Smooth muscle cell (in vitro differentiated cells): ENCODE measurements at regions not wholly inside any gene's neighbourhood (a gene's known extent, or its start where the extent isn't known, plus 50 kb on each side); places are given as distances from the start of the nearest gene placed in this dataset.

Experiments used
- DNase-seq: peaks from one replicate; lab custom pipeline; 2025; ENCODE audit not compliant: unreplicated experiment; lab: John Stamatoyannopoulos, UW
- H2AFZ ChIP-seq: fragments of 200-600 bp; sonication (generic); 2 replicates; pipeline ENCODE4 v1.6.0; 2016; ENCODE audit warnings: antibody characterized with exemption, low read depth, mild to moderate bottlenecking
- H3F3A ChIP-seq: fragments of 200-600 bp; sonication (generic); 2 replicates; pipeline ENCODE4 v1.6.0; 2017; ENCODE audit warnings: antibody characterized with exemption, low read depth
- H3K27ac ChIP-seq: fragments of 200-600 bp; sonication (generic); 2 replicates; pipeline ENCODE4 v1.5.1; 2016; ENCODE audit warnings: low read depth, mild to moderate bottlenecking
- H3K27me3 ChIP-seq: fragments of 200-600 bp; sonication (generic); 2 replicates; pipeline ENCODE4 v1.6.1; 2016; ENCODE audit warnings: low read depth, mild to moderate bottlenecking
- H3K36me3 ChIP-seq: fragments of 200-600 bp; sonication (generic); 2 replicates; pipeline ENCODE4 v1.5.1; 2016; ENCODE audit warnings: low read depth
- H3K4me1 ChIP-seq: fragments of 200-600 bp; sonication (generic); 2 replicates; pipeline ENCODE4 v1.5.1; 2016; ENCODE audit warnings: low read depth
- H3K4me2 ChIP-seq: fragments of 200-600 bp; sonication (generic); 2 replicates; pipeline ENCODE4 v1.6.0; 2016; ENCODE audit warnings: mild to moderate bottlenecking
- H3K4me3 ChIP-seq: fragments of 200-600 bp; sonication (generic); 2 replicates; pipeline ENCODE4 v1.5.1; 2016; ENCODE audit warnings: mild to moderate bottlenecking
- H3K79me2 ChIP-seq: fragments of 200-600 bp; sonication (generic); 2 replicates; pipeline ENCODE4 v1.6.0; 2016; ENCODE audit warnings: low read depth, mild to moderate bottlenecking
- H3K9ac ChIP-seq: fragments of 200-600 bp; sonication (generic); 2 replicates; pipeline ENCODE4 v1.6.0; 2016; ENCODE audit warnings: low read depth
- H3K9me3 ChIP-seq: fragments of 200-600 bp; sonication (generic); replicated peaks from 2 replicates; pipeline ENCODE4 v1.5.1; 2016; ENCODE audit warnings: low read depth
- H4K20me1 ChIP-seq: fragments of 200-600 bp; sonication (generic); 2 replicates; pipeline ENCODE4 v1.6.0; 2016; ENCODE audit warnings: low read depth
- CTCF ChIP-seq: fragments of 200-600 bp; sonication (generic); IDR thresholded peaks from 2 replicates; pipeline ENCODE4 v1.5.1; 2017; ENCODE audit warnings: borderline replicate concordance, mild to moderate bottlenecking, antibody characterized with exemption; ENCODE audit not compliant: insufficient read depth, poor library complexity, severe bottlenecking
- WGBS: methylation state at CpG from one replicate; pipeline ENCODE4 v1.1.7; 2016; ENCODE audit warnings: low lambda C conversion rate; 5-methylcytosine and 5-hydroxymethylcytosine counted together

DNA sequence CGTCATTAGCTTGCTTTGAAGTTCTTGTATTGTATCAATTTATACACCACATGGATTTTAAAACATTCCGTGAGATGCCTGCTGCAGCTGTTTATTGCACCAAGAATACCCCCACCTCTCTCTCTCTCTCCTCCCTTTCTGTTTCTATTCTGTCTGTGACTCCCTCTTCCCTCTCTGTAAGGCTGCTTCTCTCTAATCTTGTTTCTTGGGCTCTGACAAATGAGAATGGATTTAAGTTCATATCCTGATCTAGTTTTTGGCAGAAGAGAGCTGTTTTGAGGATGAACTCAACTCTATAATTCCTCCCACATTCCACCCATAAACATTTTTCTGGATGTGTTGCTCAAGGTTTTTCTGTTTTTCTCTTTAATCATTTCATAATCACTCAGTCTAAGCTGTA, 144.3 kb upstream of the FRY start:
- Histone ChIP-seq H3K4me1 (no peaks in the 10 kb centered on the region), H3K9ac (no peak overlapping the region), H3K79me2 (no peaks in the 10 kb centered on the region), H3K27ac (no peak overlapping the region), H3K4me2 (peak overlapping the region; percentile 10), H3K27me3 (no peaks in the 10 kb centered on the region), H4K20me1 (no peaks in the 10 kb centered on the region), H3K9me3 (no peaks in the 10 kb centered on the region), H3F3A (no peaks in the 10 kb centered on the region), H3K4me3 (no peak overlapping the region), H3K36me3 (no peaks in the 10 kb centered on the region), H2AFZ (no peak overlapping the region)
- WGBS, result 54% methylated on average over 2 of the region's 2 CpGs
- TF ChIP-seq CTCF, result no peak
- DNase-seq, result no peak

GRCh38 chr13:31890946-31891345, 140.6 kb upstream of the FRY start:
- DNase-seq, result no peak
- H3K9me3 ChIP-seq, result no peaks in the 10 kb centered on the region
- H2AFZ ChIP-seq, result no peak overlapping the region
- no peaks in the 10 kb centered on the region for H3F3A ChIP-seq
- H3K4me1 ChIP-seq, result no peaks in the 10 kb centered on the region
- H3K79me2 ChIP-seq, result no peaks in the 10 kb centered on the region
- no peaks in the 10 kb centered on the region for H3K36me3 ChIP-seq
- no peaks in the 10 kb centered on the region for H3K27me3 ChIP-seq
- WGBS, result 90% methylated on average over 5 of the region's 5 CpGs
- no peak overlapping the region for H3K27ac ChIP-seq
- H3K4me2 ChIP-seq, result no peak overlapping the region
- H3K9ac ChIP-seq, result no peak overlapping the region
- no peak for TF ChIP-seq CTCF
- H4K20me1 ChIP-seq, result no peaks in the 10 kb centered on the region
- no peak overlapping the region for H3K4me3 ChIP-seq

DNA sequence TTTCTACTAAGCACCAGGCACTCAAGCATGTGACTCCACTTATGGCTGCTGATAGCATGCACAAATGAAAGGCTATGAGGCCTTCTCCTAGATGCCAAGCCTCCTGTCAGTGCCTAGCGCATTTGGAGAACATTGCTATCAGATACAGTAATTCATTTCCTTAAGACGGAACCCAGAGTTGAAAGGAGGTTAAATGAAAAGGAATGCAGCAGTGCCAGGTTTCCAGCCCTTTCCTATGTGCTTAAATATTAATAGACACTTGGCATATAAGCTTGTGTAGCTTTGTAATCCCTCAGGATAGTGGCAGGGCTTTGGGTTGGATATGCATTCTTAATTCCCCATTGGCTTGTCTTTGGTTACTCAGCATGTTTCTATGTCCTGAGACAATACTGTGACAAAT, 140.1 kb upstream of the FRY start:
- H3K36me3 ChIP-seq, result no peaks in the 10 kb centered on the region
- no peaks in the 10 kb centered on the region for H3K27me3 ChIP-seq
- H3K4me1 ChIP-seq, result no peaks in the 10 kb centered on the region
- no peaks in the 10 kb centered on the region for H3K9me3 ChIP-seq
- no peak overlapping the region for H3K9ac ChIP-seq
- H3K79me2 ChIP-seq, result no peaks in the 10 kb centered on the region
- no peaks in the 10 kb centered on the region for H3F3A ChIP-seq
- H3K4me3 ChIP-seq, result no peak overlapping the region
- H3K27ac ChIP-seq, result no peak overlapping the region
- 67% methylated on average over 2 of the region's 2 CpGs for WGBS
- H3K4me2 ChIP-seq, result no peak overlapping the region
- DNase-seq, result no peak
- H2AFZ ChIP-seq, result no peak overlapping the region
- H4K20me1 ChIP-seq, result no peaks in the 10 kb centered on the region
- TF ChIP-seq CTCF, result no peak

DNA sequence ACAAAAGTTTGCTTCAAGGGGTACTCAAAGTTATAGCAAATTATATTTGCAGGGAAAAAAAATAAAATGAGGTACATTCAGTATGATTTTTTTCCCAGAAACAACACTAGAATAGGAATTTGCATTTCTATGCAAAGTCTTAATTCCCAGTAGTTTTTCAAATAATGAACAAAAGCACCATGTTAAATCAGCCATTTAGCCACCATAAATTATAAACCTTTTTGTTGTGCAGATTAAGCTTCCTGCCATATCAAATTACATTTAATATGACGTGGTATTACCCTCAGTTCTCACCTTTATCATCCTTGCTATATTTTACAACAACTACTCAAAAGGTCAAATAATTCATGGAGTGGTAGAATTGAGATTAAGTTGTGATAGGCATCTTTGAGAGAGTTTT, 136.6 kb upstream of the FRY start:
- no peaks in the 10 kb centered on the region for H3K4me1 ChIP-seq
- no peaks in the 10 kb centered on the region for H3K79me2 ChIP-seq
- no peak overlapping the region for H3K27ac ChIP-seq
- H4K20me1 ChIP-seq, result no peaks in the 10 kb centered on the region
- H3K36me3 ChIP-seq, result no peaks in the 10 kb centered on the region
- 59% methylated on average over 1 of the region's 1 CpG for WGBS
- no peak for TF ChIP-seq CTCF
- H3K9ac ChIP-seq, result no peak overlapping the region
- no peaks in the 10 kb centered on the region for H3K27me3 ChIP-seq
- no peak overlapping the region for H3K4me2 ChIP-seq
- DNase-seq, result no peak
- no peaks in the 10 kb centered on the region for H3K9me3 ChIP-seq
- H2AFZ ChIP-seq, result no peak overlapping the region
- H3F3A ChIP-seq, result no peaks in the 10 kb centered on the region
- no peak overlapping the region for H3K4me3 ChIP-seq
